T-helper 1 cell treated with Interleukin-12 subunit alpha and Interleukin-12 subunit beta and Interleukin-4 antibody, amounts not matched to agents 30 μg/mL and 1 μg/mL, for 36 hours (primary cell): ENCODE measurements at regions not wholly inside any gene's neighbourhood (a gene's known extent, or its start where the extent isn't known, plus 50 kb on each side); places are given as distances from the start of the nearest gene placed in this dataset.

Source experiments
- H3K27ac Mint-ChIP-seq: one replicate; pipeline ENCODE4 v1.8.0; 2021; ENCODE audit warnings: mild to moderate bottlenecking, mixed read lengths
- H3K27me3 Mint-ChIP-seq: one replicate; pipeline ENCODE4 v1.8.0; 2021; ENCODE audit warnings: low read depth, mixed read lengths
- H3K36me3 Mint-ChIP-seq: one replicate; pipeline ENCODE4 v1.8.0; 2021; ENCODE audit warnings: low read depth, mixed read lengths
- H3K4me1 Mint-ChIP-seq: one replicate; pipeline ENCODE4 v1.8.0; 2021; ENCODE audit warnings: low read depth, mixed read lengths
- H3K4me3 Mint-ChIP-seq: one replicate; pipeline ENCODE4 v1.8.0; 2021; ENCODE audit warnings: mild to moderate bottlenecking, moderate library complexity, mixed read lengths
- H3K9me3 Mint-ChIP-seq: one replicate; pipeline ENCODE4 v1.8.0; 2021; ENCODE audit warnings: mixed read lengths

DNA sequence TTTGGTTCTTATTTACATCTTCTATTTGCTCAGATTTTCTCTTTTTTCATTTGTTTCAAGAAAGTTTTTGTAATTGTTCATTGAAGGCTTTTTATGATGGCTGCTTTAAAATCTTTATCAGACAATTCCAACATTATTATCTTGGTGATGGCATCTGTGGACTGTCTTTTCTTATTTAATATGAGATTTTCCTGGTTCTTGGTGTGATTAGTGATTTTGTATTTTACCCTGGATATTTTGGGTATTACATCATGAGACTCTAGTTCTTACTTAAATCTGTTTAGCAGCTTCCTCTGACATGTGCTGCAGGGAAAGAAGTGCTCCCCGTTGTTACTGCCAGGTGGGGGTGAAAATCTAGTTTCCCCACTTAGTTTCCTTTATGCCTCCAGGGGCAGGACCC lies 94.2 kb upstream of the ANKH start:
- no peak overlapping the region for H3K4me3 Mint-ChIP-seq
- no peaks in the 10 kb centered on the region for H3K36me3 Mint-ChIP-seq
- no peaks in the 10 kb centered on the region for H3K9me3 Mint-ChIP-seq
- H3K27me3 Mint-ChIP-seq = no peaks in the 10 kb centered on the region
- no peaks in the 10 kb centered on the region for H3K4me1 Mint-ChIP-seq
- H3K27ac Mint-ChIP-seq = no peak overlapping the region

DNA sequence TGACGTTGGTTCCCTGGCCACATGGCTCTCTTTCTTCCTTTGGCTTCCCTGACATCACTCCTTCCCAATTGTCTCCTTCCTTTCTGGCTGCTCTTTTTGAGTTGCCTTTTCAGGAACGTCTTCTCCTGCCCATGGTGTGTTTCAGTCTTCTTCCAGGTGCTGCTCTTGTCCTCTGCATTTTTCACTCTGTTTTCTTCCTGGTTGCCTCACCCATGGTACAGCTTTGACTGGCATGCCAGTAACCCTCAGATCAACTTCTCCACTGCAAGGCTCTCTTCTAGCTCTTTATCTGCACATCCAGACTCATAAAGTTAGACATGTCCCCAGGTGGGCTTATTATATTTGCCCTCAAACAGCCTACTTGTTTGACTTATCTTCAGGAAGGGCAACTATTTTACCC lies 91.0 kb upstream of the ANKH start:
- Mint-ChIP-seq H3K36me3 (no peaks in the 10 kb centered on the region), H3K27ac (no peak overlapping the region), H3K9me3 (no peaks in the 10 kb centered on the region), H3K27me3 (peaks cover 5% of the 10 kb centered on the region), H3K4me3 (no peak overlapping the region), H3K4me1 (peaks cover 1% of the 10 kb centered on the region)

DNA sequence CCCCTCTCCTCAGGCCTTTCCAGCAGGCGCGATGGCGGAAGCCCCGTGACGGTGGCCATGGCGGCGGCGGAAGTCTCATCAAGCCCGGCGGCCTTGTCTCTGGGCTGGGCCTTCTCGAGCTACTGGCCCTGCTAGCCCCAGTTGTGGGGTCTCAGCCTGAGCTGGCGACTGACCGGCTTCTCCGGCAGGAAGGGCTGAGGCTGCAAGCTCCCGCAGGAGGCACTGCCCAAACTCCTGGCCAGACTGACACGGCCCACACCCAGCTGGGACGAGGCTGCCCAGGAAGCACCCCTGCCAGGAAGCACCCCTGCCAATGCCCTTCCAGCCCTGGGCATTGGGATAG lies 88.5 kb upstream of the ANKH start:
- Mint-ChIP-seq H3K27ac (no peak overlapping the region), H3K9me3 (no peaks in the 10 kb centered on the region), H3K36me3 (no peaks in the 10 kb centered on the region), H3K4me1 (peaks cover 1% of the 10 kb centered on the region), H3K4me3 (no peak overlapping the region), H3K27me3 (peaks cover 5% of the 10 kb centered on the region)

DNA sequence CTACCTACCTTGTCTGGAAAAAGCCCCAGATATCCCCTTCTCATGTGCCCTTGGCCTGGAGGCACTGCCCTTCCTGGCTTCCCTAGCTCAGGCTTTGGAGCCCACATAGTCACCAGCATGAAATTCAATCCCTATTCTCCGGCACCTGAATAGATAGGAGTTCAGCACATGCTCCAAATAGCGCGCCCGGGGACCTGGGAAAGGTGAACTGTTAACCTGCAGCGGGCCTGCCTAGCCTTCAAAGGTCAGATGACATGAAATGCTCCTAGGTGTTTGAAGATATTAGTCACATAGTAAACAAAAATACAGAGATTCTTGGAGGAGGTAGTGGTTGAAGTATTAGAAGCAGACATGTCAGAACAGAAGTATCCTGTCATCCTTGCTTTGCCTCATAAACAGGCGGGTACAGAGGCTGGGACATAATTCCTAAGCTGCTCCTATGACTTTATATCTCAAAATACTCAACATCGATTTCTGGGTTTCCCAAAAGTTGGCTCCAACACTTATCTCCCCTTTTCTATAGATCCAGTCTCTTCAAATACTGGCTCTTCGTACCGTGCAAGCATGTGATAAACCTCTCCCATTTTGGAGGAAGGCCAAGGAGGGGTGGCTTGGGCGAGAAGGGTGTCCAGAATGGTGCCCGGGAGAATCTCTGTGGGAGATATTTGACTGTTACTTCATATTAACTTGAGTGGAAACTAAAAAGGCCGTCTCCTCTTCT lies 88.0 kb upstream of the ANKH start:
- Mint-ChIP-seq H3K27ac (no peak overlapping the region), H3K36me3 (no peaks in the 10 kb centered on the region), H3K9me3 (no peaks in the 10 kb centered on the region), H3K4me1 (peaks cover 1% of the 10 kb centered on the region), H3K4me3 (no peak overlapping the region), H3K27me3 (peaks cover 5% of the 10 kb centered on the region)

DNA sequence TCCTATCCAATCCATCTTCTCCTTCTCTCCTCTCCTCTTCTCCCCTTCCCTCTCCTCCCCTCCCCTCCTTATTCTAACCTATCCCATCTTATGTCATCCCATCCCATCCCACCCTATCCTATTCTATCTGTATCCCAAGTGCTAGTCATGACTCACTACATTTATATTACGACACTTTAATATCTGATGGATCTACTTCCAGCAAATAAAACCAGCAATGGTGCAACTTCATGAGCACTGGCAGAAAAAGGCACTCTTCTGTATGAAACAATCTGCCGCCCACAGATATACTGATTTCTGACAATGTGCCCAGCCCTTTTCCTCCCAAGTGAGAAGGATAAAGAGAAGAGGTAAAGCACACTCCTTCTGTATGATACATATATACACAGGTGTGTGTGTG lies 86.6 kb upstream of the ANKH start:
- Mint-ChIP-seq H3K36me3 (no peaks in the 10 kb centered on the region), H3K27ac (no peak overlapping the region), H3K4me3 (no peak overlapping the region), H3K9me3 (no peaks in the 10 kb centered on the region), H3K27me3 (peaks cover 5% of the 10 kb centered on the region), H3K4me1 (peaks cover 1% of the 10 kb centered on the region)

DNA sequence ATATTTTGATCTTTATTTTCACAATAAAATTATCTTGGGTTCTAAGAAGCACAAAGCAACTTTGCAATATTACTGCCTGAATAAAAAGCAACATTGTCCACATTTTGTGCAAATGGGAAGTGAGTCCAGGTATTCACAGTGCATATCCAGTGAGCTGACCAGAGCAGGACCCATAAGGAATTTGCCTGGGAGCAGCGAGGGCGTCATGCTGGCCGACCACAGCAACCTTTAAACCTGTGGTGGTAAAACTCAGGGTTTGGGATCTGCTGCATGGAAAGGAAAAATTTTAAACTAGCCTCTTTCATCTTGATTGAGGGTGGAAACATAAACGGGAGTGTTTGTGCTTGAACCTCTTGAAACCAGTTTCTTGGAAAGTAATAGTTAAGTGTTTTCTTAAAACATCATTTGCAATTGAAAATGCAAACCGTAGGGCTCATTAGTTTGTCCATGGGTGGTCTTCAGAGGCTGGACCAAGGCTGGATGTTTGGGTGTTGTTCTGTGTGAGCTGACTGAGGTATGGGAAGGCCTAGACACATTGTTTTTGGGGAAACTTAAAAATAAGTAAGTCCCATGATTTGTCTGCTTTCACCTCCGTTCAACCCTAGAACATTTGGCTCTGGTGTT lies 85.0 kb upstream of the ANKH start:
- no peak overlapping the region for H3K27ac Mint-ChIP-seq
- H3K4me3 Mint-ChIP-seq = no peak overlapping the region
- no peaks in the 10 kb centered on the region for H3K9me3 Mint-ChIP-seq
- H3K27me3 Mint-ChIP-seq = peaks cover 5% of the 10 kb centered on the region
- H3K4me1 Mint-ChIP-seq = peaks cover 1% of the 10 kb centered on the region
- H3K36me3 Mint-ChIP-seq = no peaks in the 10 kb centered on the region

DNA sequence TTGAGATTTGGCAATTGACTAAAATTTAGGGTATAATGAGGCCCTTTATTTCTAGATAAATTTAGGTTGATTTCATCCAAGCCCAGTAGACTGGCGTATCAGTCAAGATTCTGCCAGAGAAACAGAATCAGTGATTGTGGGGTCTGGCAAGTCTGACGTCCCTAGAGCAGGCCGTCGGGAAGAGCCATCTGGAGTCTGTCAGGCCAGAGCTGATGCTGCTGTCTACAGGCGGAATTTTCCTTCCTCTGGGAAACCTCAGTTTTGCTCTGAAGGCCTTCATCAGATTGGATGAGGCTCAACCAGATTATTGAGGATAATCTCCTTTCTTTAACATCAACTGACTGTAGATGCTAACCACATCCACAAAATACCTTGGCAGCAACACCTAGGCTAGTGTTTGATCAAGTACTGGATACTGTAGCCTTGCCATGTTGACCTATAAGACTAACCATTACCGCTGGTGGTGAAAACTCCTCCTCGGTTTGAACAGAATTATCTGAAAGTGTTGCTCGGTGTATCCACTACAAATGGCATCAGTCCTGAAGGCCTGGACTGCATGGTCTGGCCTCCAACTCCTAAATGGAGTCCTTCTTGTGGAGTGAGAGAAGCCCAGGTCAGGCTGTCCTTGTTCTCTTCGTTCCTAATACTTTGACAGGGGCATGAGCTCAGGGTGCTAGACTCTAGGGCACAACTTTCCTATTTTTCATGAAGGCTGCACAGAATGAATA lies 83.2 kb upstream of the ANKH start:
- Mint-ChIP-seq H3K9me3 (no peaks in the 10 kb centered on the region), H3K27me3 (peaks cover 5% of the 10 kb centered on the region), H3K4me3 (no peak overlapping the region), H3K4me1 (peaks cover 1% of the 10 kb centered on the region), H3K36me3 (no peaks in the 10 kb centered on the region), H3K27ac (no peak overlapping the region)

DNA sequence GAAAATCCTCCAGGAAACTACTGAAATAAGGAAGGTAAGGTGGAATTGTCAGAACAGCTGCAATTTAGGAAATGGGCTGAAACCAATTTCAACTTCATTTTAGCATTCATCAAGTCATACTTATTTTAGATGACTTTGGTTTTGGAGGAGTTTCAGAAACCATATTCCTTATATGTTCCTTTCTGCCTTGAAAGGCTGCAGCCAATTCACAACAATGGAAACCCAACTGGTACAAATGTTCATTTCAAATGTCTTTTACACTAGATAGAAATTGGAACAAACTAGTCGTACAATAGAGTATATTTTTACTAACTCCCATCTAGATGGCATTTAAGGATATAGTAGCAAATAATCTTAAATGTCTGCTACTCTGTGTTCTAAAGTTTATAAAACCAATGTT lies 82.6 kb upstream of the ANKH start:
- H3K4me3 Mint-ChIP-seq = no peak overlapping the region
- H3K27ac Mint-ChIP-seq = no peak overlapping the region
- H3K4me1 Mint-ChIP-seq = peaks cover 1% of the 10 kb centered on the region
- peaks cover 5% of the 10 kb centered on the region for H3K27me3 Mint-ChIP-seq
- no peaks in the 10 kb centered on the region for H3K36me3 Mint-ChIP-seq
- H3K9me3 Mint-ChIP-seq = no peaks in the 10 kb centered on the region

DNA sequence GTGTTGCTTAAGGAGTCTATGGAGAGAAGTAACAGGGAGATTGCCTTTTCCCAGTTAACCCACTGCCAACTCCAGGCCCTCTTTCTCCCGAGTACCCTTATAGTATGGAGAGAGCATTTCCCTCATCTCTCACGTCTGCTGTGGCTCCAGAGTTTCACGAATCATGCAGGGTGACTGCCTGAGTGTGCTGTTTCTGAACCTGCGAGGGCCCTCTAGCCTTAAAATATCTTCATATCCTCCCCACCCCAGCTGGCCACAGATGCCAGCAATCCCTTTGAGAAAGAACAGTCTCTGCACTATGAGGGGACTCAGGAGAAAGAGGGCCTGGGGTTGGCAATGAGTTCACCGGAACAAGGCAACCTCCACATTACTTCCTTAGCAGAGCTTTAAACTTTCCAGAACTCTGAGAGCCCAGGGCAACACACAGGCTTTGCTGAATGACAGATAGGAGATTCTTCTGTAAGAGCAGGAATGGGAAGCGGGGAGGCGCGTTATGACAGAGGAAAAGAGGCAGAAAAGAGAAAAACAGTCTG lies 81.6 kb upstream of the ANKH start:
- Mint-ChIP-seq H3K4me3 (no peak overlapping the region), H3K9me3 (no peaks in the 10 kb centered on the region), H3K27me3 (peaks cover 3% of the 10 kb centered on the region), H3K27ac (no peak overlapping the region), H3K36me3 (no peaks in the 10 kb centered on the region), H3K4me1 (no peaks in the 10 kb centered on the region)

DNA sequence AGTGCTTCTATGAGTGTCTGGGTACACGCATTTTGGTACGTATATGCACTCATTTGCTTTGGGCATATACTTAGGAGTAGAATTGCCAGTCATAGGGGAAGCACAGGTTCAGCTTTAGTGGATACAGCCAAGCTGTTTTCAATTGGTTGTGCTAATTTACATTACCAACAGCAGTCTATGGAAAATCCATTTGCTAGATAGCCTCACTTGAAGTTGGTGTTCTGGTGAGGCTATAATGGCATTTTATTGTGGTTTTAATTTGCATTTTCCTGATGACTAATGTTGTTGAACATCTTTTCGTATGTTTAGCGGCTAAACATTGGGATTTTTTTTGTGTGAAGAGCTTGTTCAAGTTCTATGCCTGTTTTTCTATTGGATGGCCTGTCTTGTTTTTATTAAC lies 76.8 kb upstream of the ANKH start:
- Mint-ChIP-seq H3K9me3 (no peaks in the 10 kb centered on the region), H3K4me1 (peaks cover 9% of the 10 kb centered on the region), H3K27ac (no peak overlapping the region), H3K36me3 (no peaks in the 10 kb centered on the region), H3K27me3 (no peaks in the 10 kb centered on the region), H3K4me3 (no peak overlapping the region)

DNA sequence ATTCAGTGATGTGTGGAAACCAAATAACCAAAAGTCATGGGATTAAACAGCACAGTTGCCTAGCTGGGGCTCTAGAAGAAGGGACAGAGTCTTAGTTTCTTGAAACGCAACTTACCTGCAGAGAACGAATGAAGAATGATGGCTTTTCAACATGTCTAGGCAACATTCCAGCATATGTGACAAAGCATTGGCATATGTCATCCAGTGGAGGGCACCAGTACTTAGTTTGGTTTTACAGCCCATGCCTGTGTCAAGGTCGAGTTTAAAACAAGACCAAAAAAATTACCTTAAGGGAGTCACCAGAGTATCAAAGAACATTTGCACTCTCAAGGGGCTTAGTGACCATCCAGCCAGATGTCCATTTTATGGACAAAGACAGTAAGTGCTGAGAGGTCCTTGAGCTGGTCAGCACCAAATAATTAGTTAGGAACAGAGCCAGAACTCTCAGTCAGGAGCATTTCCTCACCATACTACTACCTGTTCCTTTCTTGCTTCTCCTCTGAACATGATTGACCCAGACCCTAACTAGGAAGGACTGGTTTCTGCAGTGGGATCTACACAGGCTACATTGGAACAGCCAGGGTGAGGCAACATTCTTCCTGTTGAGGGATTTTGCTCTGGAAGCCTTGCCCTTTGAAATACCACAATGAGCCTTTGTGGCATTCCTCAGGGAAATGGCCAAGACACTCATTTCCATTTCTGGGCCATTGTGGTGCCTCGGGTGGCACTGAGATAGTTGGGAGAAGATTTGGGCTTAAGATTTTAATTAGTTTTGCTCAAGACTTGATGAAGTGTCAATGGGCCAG lies 75.4 kb upstream of the ANKH start:
- Mint-ChIP-seq H3K27ac (no peak overlapping the region), H3K27me3 (no peaks in the 10 kb centered on the region), H3K4me3 (no peak overlapping the region), H3K9me3 (no peaks in the 10 kb centered on the region), H3K36me3 (no peaks in the 10 kb centered on the region), H3K4me1 (peaks cover 9% of the 10 kb centered on the region)

DNA sequence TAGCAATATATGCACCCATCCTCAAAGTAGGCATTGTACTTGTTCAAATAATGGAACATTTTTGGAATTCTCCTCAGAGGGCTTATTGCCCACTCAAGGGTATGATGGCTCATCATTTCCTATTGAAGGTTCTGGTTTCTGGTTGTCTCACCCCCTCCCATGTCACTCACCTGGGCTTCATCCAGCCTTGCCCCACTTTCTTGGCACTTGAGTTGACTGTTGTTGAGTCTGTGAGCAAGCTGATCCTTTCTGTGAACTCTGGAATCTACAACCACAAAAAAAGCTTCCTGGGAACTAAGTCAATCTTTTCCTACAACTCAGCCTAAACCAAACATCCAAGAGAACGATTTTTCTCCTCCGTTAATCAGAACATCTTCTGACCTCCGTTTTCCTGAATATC lies 73.9 kb upstream of the ANKH start:
- Mint-ChIP-seq H3K9me3 (no peaks in the 10 kb centered on the region), H3K27me3 (no peaks in the 10 kb centered on the region), H3K36me3 (no peaks in the 10 kb centered on the region), H3K27ac (no peak overlapping the region), H3K4me1 (peaks cover 9% of the 10 kb centered on the region), H3K4me3 (no peak overlapping the region)

DNA sequence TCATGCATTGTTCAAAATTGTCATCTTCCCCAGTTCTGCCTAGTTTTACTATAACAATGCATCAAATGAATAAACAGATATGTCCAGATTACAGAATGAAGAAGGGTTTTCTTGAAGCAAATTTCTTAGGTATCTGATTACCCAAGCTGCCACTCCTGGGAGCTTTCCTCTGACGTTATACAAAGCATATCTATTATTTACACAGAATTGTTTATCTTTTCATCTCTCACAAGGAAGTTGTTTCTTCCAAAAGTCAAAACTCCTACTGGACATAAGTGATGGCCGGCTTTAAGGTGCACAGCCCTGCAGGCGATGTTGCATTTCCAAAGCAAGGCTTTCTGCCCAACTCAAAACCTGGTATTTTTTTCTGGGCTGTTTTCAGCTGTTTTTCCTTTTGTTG lies 73.4 kb upstream of the ANKH start:
- Mint-ChIP-seq H3K4me3 (no peak overlapping the region), H3K4me1 (peaks cover 9% of the 10 kb centered on the region), H3K27ac (no peak overlapping the region), H3K27me3 (no peaks in the 10 kb centered on the region), H3K9me3 (no peaks in the 10 kb centered on the region), H3K36me3 (no peaks in the 10 kb centered on the region)

DNA sequence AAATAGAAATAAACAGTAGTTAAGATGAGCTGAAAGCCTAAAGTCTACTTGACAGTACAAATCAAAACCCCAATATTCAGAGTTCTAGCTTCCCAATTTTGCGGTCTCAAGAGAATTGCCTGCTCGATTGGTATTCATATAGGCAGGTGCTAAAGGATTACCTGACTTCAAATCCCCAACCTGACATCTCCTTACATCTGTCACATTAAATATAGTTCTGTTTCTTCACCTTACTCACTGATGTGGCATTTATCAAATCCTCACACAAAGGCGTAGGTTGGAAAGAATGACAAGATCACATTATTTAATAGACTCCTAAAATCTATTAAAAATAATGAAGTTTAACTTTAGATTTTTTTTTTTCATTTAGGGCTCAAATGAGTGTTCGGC lies 72.8 kb upstream of the ANKH start:
- Mint-ChIP-seq H3K4me3 (no peak overlapping the region), H3K9me3 (no peaks in the 10 kb centered on the region), H3K36me3 (no peaks in the 10 kb centered on the region), H3K27ac (no peak overlapping the region), H3K27me3 (no peaks in the 10 kb centered on the region), H3K4me1 (peaks cover 9% of the 10 kb centered on the region)
